Activated CD8-positive, alpha-beta T cell treated with anti-CD3 and anti-CD28 coated beads for 36 hours (primary cell): ENCODE measurements at regions not wholly inside any gene's neighbourhood (a gene's known extent, or its start where the extent isn't known, plus 50 kb on each side); places are given as distances from the start of the nearest gene placed in this dataset.

ENCODE experiments used
- ATAC-seq: fragments of 200-7000 bp; cut with Tn5 transposase; one replicate; pipeline ENCODE4 v1.10.0; 2021; ENCODE audit warnings: mild to moderate bottlenecking, moderate library complexity
- CTCF ChIA-PET: fragments of 350-600 bp; sonication (Branson Sonifier 250); formaldehyde crosslinking; loops from one replicate; lab custom pipeline; 2021; ENCODE audit warnings: antibody characterized with exemption; lab: Charles Lee
- POLR2A ChIA-PET: fragments of 350-600 bp; sonication (Branson Sonifier 250); formaldehyde crosslinking; loops from one replicate; lab custom pipeline; 2021; ENCODE audit warnings: antibody characterized with exemption; lab: Charles Lee
- DNase-seq: peaks from one replicate; pipeline ENCODE4 v3.0.0-alpha.2; 2020
- H3K27ac Mint-ChIP-seq: one replicate; pipeline ENCODE4 v1.8.0; 2021; ENCODE audit warnings: mild to moderate bottlenecking, mixed read lengths
- H3K27me3 Mint-ChIP-seq: one replicate; pipeline ENCODE4 v1.8.0; 2021; ENCODE audit warnings: mixed read lengths
- H3K36me3 Mint-ChIP-seq: one replicate; pipeline ENCODE4 v1.8.0; 2021; ENCODE audit warnings: low read depth, mixed read lengths
- H3K4me1 Mint-ChIP-seq: one replicate; pipeline ENCODE4 v1.8.0; 2021; ENCODE audit warnings: low read depth, mixed read lengths
- H3K4me3 Mint-ChIP-seq: one replicate; pipeline ENCODE4 v1.8.0; 2021; ENCODE audit warnings: mild to moderate bottlenecking, moderate library complexity, mixed read lengths
- H3K9me3 Mint-ChIP-seq: one replicate; pipeline ENCODE4 v1.8.0; 2021; ENCODE audit warnings: mixed read lengths
- CTCF ChIP-seq: fragments of 200-600 bp; IDR thresholded peaks from one replicate; pipeline ENCODE4 v1.8.0; 2022; ENCODE audit warnings: antibody characterized with exemption, mild to moderate bottlenecking
- intact Hi-C: fragments of 100-400 bp; cut with micrococcal nuclease; formaldehyde crosslinking; loops from one replicate; pipeline ENCODE4 v1.10.0; 2022

- Mint-ChIP-seq H3K36me3 (no peaks in the 10 kb centered on the region), H3K27ac (no peak overlapping the region), H3K4me3 (no peak overlapping the region), H3K27me3 (no peaks in the 10 kb centered on the region), H3K9me3 (no peaks in the 10 kb centered on the region), H3K4me1 (peaks cover 1% of the 10 kb centered on the region)
- intact Hi-C loops = no loop called here
- ATAC-seq = no peak
- no peak for TF ChIP-seq CTCF
- POLR2A ChIA-PET = no interaction called here
- CTCF ChIA-PET = no interaction called here
- no peak for DNase-seq
These were observed 140.4 kb upstream of the LUZP2 start for GRCh38 chr11:24356501-24356900.

- Mint-ChIP-seq H3K4me1 (peaks cover 1% of the 10 kb centered on the region), H3K27ac (no peak overlapping the region), H3K4me3 (no peak overlapping the region), H3K27me3 (no peaks in the 10 kb centered on the region), H3K36me3 (no peaks in the 10 kb centered on the region), H3K9me3 (peaks cover 2% of the 10 kb centered on the region)
- ChIA-PET POLR2A (no interaction called here), CTCF (no interaction called here)
- no peak for ATAC-seq
- no peak for DNase-seq
- no peak for TF ChIP-seq CTCF
- intact Hi-C loops = no loop called here
These were observed 139.0 kb upstream of the LUZP2 start for GRCh38 chr11:24357620-24358410.

GRCh38 chr11:24372491-24372890, 124.4 kb upstream of the LUZP2 start:
- H3K4me3 Mint-ChIP-seq = no peak overlapping the region
- H3K4me1 Mint-ChIP-seq = no peaks in the 10 kb centered on the region
- H3K27ac Mint-ChIP-seq = no peak overlapping the region
- no peak for TF ChIP-seq CTCF
- H3K9me3 Mint-ChIP-seq = peaks cover 2% of the 10 kb centered on the region
- no peak for DNase-seq
- intact Hi-C loops = no loop called here
- no peak for ATAC-seq
- POLR2A ChIA-PET = no interaction called here
- no peaks in the 10 kb centered on the region for H3K27me3 Mint-ChIP-seq
- H3K36me3 Mint-ChIP-seq = no peaks in the 10 kb centered on the region
- CTCF ChIA-PET = no interaction called here

GRCh38 chr11:24373516-24373915, 123.3 kb upstream of the LUZP2 start:
- DNase-seq = no peak
- intact Hi-C loops = no loop called here
- TF ChIP-seq CTCF = no peak
- Mint-ChIP-seq H3K4me1 (no peaks in the 10 kb centered on the region), H3K27ac (no peak overlapping the region), H3K4me3 (no peak overlapping the region), H3K27me3 (no peaks in the 10 kb centered on the region), H3K36me3 (no peaks in the 10 kb centered on the region), H3K9me3 (peaks cover 7% of the 10 kb centered on the region)
- CTCF ChIA-PET = no interaction called here
- POLR2A ChIA-PET = no interaction called here
- ATAC-seq = no peak

- Mint-ChIP-seq H3K4me3 (no peak overlapping the region), H3K4me1 (no peaks in the 10 kb centered on the region)
- no peak for DNase-seq
These were observed 121.5 kb upstream of the LUZP2 start for GRCh38 chr11:24375351-24375750.

More at GRCh38 chr11:24375351-24375750, 121.5 kb upstream of the LUZP2 start:
- intact Hi-C loops = no loop called here
- Mint-ChIP-seq H3K27ac (no peak overlapping the region), H3K27me3 (no peaks in the 10 kb centered on the region), H3K9me3 (peaks cover 5% of the 10 kb centered on the region), H3K36me3 (no peaks in the 10 kb centered on the region)
- TF ChIP-seq CTCF = no peak
- CTCF ChIA-PET = no interaction called here
- POLR2A ChIA-PET = interaction anchor here (0.6 kb wide), 1 partner anchor 520 kb away, joined by 4 read pairs; no protein-coding TSS in a partner anchor
- no peak for ATAC-seq
